ENCODE measurements at regions not wholly inside any gene's neighbourhood (a gene's known extent, or its start where the extent isn't known, plus 50 kb on each side); places are given as distances from the start of the nearest gene placed in this dataset.

DNA sequence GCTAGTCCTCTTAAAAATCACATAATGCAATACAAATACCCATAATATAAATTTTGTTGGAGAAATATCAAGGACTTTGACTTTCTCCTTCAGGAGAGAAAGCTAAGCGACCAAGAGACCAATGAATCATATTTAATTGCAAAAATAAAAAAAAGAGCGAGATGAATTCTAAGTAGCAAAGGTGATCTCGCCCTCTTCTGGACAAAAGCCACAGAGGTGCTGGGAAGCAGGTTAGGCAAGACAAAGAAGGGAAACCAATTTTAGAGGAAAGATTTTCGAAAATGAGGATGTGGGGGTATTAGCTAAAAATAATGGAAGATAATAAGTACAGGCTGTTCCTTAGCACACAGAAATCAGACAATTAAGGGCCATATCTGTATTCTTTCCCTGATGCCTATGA lies 111.4 kb upstream of the PLAAT1 start:
- POLR2A ChIA-PET (ENCODE audit: low non-redundant PET), result no interaction called here
- CTCF ChIA-PET, result interaction anchor here (0.6 to 1.5 kb wide), 10 partner anchors 10 to 558 kb away, joined by 3 to 8 read pairs (median 3); partner anchors contain the start of gene MB21D2
- no peak overlapping the region for H3K27ac ChIP-seq
- no peak for DNase-seq (ENCODE audit: low spot score)
- TF ChIP-seq, protein P1, sequence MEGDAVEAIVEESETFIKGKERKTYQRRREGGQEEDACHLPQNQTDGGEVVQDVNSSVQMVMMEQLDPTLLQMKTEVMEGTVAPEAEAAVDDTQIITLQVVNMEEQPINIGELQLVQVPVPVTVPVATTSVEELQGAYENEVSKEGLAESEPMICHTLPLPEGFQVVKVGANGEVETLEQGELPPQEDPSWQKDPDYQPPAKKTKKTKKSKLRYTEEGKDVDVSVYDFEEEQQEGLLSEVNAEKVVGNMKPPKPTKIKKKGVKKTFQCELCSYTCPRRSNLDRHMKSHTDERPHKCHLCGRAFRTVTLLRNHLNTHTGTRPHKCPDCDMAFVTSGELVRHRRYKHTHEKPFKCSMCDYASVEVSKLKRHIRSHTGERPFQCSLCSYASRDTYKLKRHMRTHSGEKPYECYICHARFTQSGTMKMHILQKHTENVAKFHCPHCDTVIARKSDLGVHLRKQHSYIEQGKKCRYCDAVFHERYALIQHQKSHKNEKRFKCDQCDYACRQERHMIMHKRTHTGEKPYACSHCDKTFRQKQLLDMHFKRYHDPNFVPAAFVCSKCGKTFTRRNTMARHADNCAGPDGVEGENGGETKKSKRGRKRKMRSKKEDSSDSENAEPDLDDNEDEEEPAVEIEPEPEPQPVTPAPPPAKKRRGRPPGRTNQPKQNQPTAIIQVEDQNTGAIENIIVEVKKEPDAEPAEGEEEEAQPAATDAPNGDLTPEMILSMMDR (conservative IDR thresholded peaks at IDR 0.05; ENCODE audit: low read depth), result no peak

DNA sequence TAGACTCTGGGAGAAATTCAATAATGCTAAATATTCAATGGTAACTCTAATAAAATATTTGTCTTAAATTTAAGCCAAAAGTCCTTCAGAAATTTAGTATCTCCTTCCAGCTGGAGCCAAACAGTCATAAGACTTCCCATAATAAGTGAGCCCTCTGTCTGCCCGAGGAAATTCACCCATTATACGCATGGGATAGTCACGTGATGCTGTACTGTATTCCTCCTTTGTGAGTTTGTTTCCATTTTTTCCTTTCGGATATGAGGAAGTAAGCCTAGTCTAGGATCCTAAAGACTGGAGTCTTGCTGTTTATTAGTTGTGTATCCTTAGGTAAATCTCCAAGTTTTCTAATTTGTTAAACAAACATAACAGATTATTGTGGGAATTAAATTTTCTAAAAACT lies 110.4 kb upstream of the PLAAT1 start:
- no peak overlapping the region for H3K27ac ChIP-seq
- no peak for DNase-seq (ENCODE audit: low spot score)
- ChIA-PET CTCF (no interaction called here), POLR2A (ENCODE audit: low non-redundant PET) (no interaction called here)
- TF ChIP-seq, protein P1 (conservative IDR thresholded peaks at IDR 0.05; ENCODE audit: low read depth), result no peak

GRCh38 chr3:193132241-193132640 lies 108.8 kb upstream of the PLAAT1 start:
- ChIA-PET CTCF (no interaction called here), POLR2A (ENCODE audit: low non-redundant PET) (no interaction called here)
- TF ChIP-seq, protein P1 (conservative IDR thresholded peaks at IDR 0.05; ENCODE audit: low read depth), result no peak
- DNase-seq (ENCODE audit: low spot score), result no peak
- H3K27ac ChIP-seq, result no peak overlapping the region

- no peak for DNase-seq (ENCODE audit: low spot score)
- no peak overlapping the region for H3K27ac ChIP-seq
- TF ChIP-seq, protein P1 (conservative IDR thresholded peaks at IDR 0.05; ENCODE audit: low read depth), result no peak
- POLR2A ChIA-PET (ENCODE audit: low non-redundant PET), result no interaction called here
- CTCF ChIA-PET, result interaction anchor here (0.6 kb wide), 1 partner anchor 92 kb away, joined by 3 read pairs; no protein-coding TSS in a partner anchor
Measured at GRCh38 chr3:193132964-193133363, 108.1 kb upstream of the PLAAT1 start.

GRCh38 chr3:193134856-193135255 lies 106.2 kb upstream of the PLAAT1 start:
- peak; percentile 55 for DNase-seq (ENCODE audit: low spot score)
- POLR2A ChIA-PET (ENCODE audit: low non-redundant PET), result no interaction called here
- TF ChIP-seq, protein P1 (conservative IDR thresholded peaks at IDR 0.05; ENCODE audit: low read depth), result no peak
- CTCF ChIA-PET, result no interaction called here
- no peak overlapping the region for H3K27ac ChIP-seq

GRCh38 chr3:193140381-193140780 lies 100.6 kb upstream of the PLAAT1 start:
- ChIA-PET CTCF (interaction anchor here (0.6 kb wide), 2 partner anchors 46 to 225 kb away, joined by 3 to 5 read pairs; no protein-coding TSS in a partner anchor), POLR2A (ENCODE audit: low non-redundant PET) (no interaction called here)
- H3K27ac ChIP-seq, result no peak overlapping the region
- TF ChIP-seq, protein P1 (conservative IDR thresholded peaks at IDR 0.05; ENCODE audit: low read depth), result no peak
- no peak for DNase-seq (ENCODE audit: low spot score)

- DNase-seq (ENCODE audit: low spot score), result no peak
- H3K27ac ChIP-seq, result no peak overlapping the region
- ChIA-PET POLR2A (ENCODE audit: low non-redundant PET) (no interaction called here), CTCF (no interaction called here)
- TF ChIP-seq, protein P1 (conservative IDR thresholded peaks at IDR 0.05; ENCODE audit: low read depth), result no peak
Measured at GRCh38 chr3:193145248-193145647, 95.8 kb upstream of the PLAAT1 start.

All from RWPE1 (cell line).